ENCODE measurements at regions not wholly inside any gene's neighbourhood (a gene's known extent, or its start where the extent isn't known, plus 50 kb on each side); places are given as distances from the start of the nearest gene placed in this dataset.

GRCh38 chr3:31055757-31056156 lies 161.3 kb upstream of the GADL1 start:
- DNase-seq (ENCODE audit: insufficient read length, low spot score) = no peak
- FAIRE-seq = no peak
- TF ChIP-seq, protein P1, sequence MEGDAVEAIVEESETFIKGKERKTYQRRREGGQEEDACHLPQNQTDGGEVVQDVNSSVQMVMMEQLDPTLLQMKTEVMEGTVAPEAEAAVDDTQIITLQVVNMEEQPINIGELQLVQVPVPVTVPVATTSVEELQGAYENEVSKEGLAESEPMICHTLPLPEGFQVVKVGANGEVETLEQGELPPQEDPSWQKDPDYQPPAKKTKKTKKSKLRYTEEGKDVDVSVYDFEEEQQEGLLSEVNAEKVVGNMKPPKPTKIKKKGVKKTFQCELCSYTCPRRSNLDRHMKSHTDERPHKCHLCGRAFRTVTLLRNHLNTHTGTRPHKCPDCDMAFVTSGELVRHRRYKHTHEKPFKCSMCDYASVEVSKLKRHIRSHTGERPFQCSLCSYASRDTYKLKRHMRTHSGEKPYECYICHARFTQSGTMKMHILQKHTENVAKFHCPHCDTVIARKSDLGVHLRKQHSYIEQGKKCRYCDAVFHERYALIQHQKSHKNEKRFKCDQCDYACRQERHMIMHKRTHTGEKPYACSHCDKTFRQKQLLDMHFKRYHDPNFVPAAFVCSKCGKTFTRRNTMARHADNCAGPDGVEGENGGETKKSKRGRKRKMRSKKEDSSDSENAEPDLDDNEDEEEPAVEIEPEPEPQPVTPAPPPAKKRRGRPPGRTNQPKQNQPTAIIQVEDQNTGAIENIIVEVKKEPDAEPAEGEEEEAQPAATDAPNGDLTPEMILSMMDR (IDR thresholded peaks at IDR 0.05; ENCODE audit: insufficient read depth, missing control alignments) = no peak

DNA sequence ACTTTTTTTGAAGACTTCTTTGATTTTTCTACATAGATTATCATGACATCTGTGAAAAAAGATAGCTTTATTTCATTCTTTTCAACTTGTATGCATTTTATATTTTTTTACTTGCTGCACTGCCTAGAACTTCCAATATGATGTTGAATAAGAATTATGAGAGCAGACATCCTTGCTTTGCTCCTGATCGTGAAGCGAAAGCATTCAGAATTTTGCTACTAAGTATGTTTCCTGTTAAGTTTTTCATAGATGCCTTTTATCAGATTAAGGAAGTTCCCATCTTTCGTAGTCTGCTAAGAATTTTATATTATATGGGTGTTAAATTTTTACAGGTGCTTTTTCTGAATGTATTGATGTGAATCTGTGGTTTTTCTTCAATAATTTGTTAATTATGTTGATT lies 163.4 kb upstream of the GADL1 start:
- TF ChIP-seq, protein P1 (IDR thresholded peaks at IDR 0.05; ENCODE audit: insufficient read depth, missing control alignments) = no peak
- no peak for FAIRE-seq
- no peak for DNase-seq (ENCODE audit: insufficient read length, low spot score)

GRCh38 chr3:31064021-31064420 lies 169.6 kb upstream of the GADL1 start:
- FAIRE-seq (no peak), DNase-seq (ENCODE audit: insufficient read length, low spot score) (no peak)
- TF ChIP-seq, protein P1 (IDR thresholded peaks at IDR 0.05; ENCODE audit: insufficient read depth, missing control alignments) = no peak

- DNase-seq (ENCODE audit: insufficient read length, low spot score) = no peak
- TF ChIP-seq, protein P1 (IDR thresholded peaks at IDR 0.05; ENCODE audit: insufficient read depth, missing control alignments) = no peak
- FAIRE-seq = no peak
Observed at GRCh38 chr3:31065765-31066164, 171.3 kb upstream of the GADL1 start.

DNA sequence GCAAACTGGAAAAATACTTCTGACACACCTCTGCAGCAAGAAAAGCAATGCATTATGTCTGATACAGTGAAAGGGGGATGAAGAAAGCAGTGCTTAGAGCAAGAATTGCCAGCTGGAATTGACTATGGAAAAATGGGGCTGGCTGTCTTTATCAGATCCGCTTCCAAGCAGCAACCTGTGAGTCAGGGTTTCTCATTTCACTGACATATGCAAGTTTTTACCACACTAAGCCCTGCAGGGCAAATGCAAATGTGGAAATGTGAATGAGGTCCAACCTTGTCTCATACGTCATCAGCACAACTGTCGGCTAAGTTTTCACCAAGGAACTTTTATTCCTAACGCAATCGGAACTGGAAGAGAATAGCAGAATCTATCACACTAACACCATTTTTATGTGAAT lies 172.5 kb upstream of the GADL1 start:
- FAIRE-seq (no peak), DNase-seq (ENCODE audit: insufficient read length, low spot score) (no peak)
- TF ChIP-seq, protein P1 (IDR thresholded peaks at IDR 0.05; ENCODE audit: insufficient read depth, missing control alignments) = no peak

- FAIRE-seq (no peak), DNase-seq (ENCODE audit: insufficient read length, low spot score) (no peak)
- TF ChIP-seq, protein P1 (IDR thresholded peaks at IDR 0.05; ENCODE audit: insufficient read depth, missing control alignments) = no peak
Observed at GRCh38 chr3:31075471-31075870, 181.0 kb upstream of the GADL1 start.

DNA sequence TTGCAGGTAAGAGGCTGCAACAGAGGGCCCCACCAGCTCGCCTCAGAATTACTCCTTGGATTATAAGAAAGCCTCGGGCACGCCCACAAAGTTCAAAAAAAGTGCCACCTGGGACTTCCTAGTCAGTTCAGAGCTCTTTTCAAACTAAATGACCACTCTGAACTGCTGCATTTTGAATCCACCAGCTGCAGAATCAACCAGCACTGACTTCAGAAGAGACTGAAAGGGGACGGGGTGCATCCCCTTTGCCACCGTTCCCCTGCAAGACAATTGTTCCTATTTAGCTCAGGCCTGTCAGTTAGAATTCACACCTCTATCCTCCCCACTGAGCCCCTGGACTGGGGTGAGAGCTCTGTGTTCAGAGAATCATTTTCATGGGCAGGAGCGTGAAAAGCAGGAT lies 181.4 kb upstream of the GADL1 start:
- TF ChIP-seq, protein P1 (IDR thresholded peaks at IDR 0.05; ENCODE audit: insufficient read depth, missing control alignments) = no peak
- no peak for FAIRE-seq
- DNase-seq (ENCODE audit: insufficient read length, low spot score) = no peak

Data from D721Med (cell line).